GM18505 (cell line): ENCODE measurements at regions not wholly inside any gene's neighbourhood (a gene's known extent, or its start where the extent isn't known, plus 50 kb on each side); places are given as distances from the start of the nearest gene placed in this dataset.

Experiments
- ATAC-seq: cut with Tn5 transposase; IDR thresholded peaks from one replicate; pipeline ENCODE4 v1.9.1; 2021; ENCODE audit not compliant: unreplicated experiment
- POLR2A ChIP-seq: IDR thresholded peaks from 4 replicates; pipeline ENCODE4 v1.6.1; 2011; ENCODE audit warnings: borderline replicate concordance; ENCODE audit not compliant: insufficient read depth, insufficient read length; ENCODE audit errors: extremely low read depth

GRCh38 chr5:61673007-61673735, 341.1 kb downstream of the ZSWIM6 start:
- no peak for TF ChIP-seq POLR2A
- no peak for ATAC-seq

- no peak for ATAC-seq
- no peak for TF ChIP-seq POLR2A
Observed at GRCh38 chr5:61674378-61674777, 342.3 kb downstream of the ZSWIM6 start.

- TF ChIP-seq POLR2A: no peak
- ATAC-seq: no peak
Observed at GRCh38 chr5:61675015-61675692, 343.1 kb downstream of the ZSWIM6 start.

- no peak for ATAC-seq
- no peak for TF ChIP-seq POLR2A
Observed at GRCh38 chr5:61677220-61677619, 345.2 kb downstream of the ZSWIM6 start.

- TF ChIP-seq POLR2A: no peak
- no peak for ATAC-seq
Observed at GRCh38 chr5:61678966-61679365, 346.9 kb downstream of the ZSWIM6 start.

- no peak for TF ChIP-seq POLR2A
- no peak for ATAC-seq
Observed at GRCh38 chr5:61679562-61679961, 347.5 kb downstream of the ZSWIM6 start.

GRCh38 chr5:61680247-61680646, 348.2 kb downstream of the ZSWIM6 start:
- ATAC-seq: no peak
- TF ChIP-seq POLR2A: no peak

- no peak for TF ChIP-seq POLR2A
- no peak for ATAC-seq
Observed at GRCh38 chr5:61683148-61683547, 351.1 kb downstream of the ZSWIM6 start.

- no peak for TF ChIP-seq POLR2A
- ATAC-seq: no peak
Observed at GRCh38 chr5:61683926-61684325, 351.9 kb downstream of the ZSWIM6 start.

- ATAC-seq: no peak
- no peak for TF ChIP-seq POLR2A
Observed at GRCh38 chr5:61686491-61687257, 354.6 kb downstream of the ZSWIM6 start.

GRCh38 chr5:61687371-61687770, 355.3 kb downstream of the ZSWIM6 start:
- TF ChIP-seq POLR2A: no peak

GRCh38 chr5:61689153-61689846, 357.2 kb downstream of the ZSWIM6 start:
- no peak for TF ChIP-seq POLR2A
- no peak for ATAC-seq

More at GRCh38 chr5:61687371-61687770, 355.3 kb downstream of the ZSWIM6 start:
- no peak for ATAC-seq
